Mesenchymal stem cell (in vitro differentiated cells and primary cell): ENCODE measurements at regions not wholly inside any gene's neighbourhood (a gene's known extent, or its start where the extent isn't known, plus 50 kb on each side); places are given as distances from the start of the nearest gene placed in this dataset.
"Not testable (repeated sequence)": the region's sequence is repeated elsewhere in the genome, so short reads cannot be mapped to it uniquely, and the experiment has no call there.

ENCODE experiments used
- DNase-seq: peaks from one replicate; pipeline ENCODE4 v3.0.0-alpha.2; 2013
- H2AFZ ChIP-seq: one replicate; pipeline ENCODE4 v1.6.1; 2013; ENCODE audit warnings: low read depth, mild to moderate bottlenecking, control low read depth, inconsistent platforms, low read length, moderate library complexity
- H2AK5ac ChIP-seq: 2 replicates; pipeline ENCODE4 v1.6.1; 2013; ENCODE audit warnings: low read length, moderate library complexity, mild to moderate bottlenecking, inconsistent platforms; ENCODE audit not compliant: severe bottlenecking
- H2BK120ac ChIP-seq: one replicate; pipeline ENCODE4 v1.6.1; 2013; ENCODE audit warnings: low read depth, mild to moderate bottlenecking, inconsistent platforms, low read length, moderate library complexity
- H2BK12ac ChIP-seq, 2 experiments: one replicate each; pipeline ENCODE4 v1.6.1; 2013; ENCODE audit warnings: inconsistent platforms in 2 of 2, low read length in 2 of 2, mild to moderate bottlenecking in 2 of 2, moderate library complexity in 2 of 2, control low read depth in 1 of 2
- H2BK15ac ChIP-seq: one replicate; pipeline ENCODE4 v1.6.1; 2013; ENCODE audit warnings: mild to moderate bottlenecking, low read depth, inconsistent platforms; ENCODE audit not compliant: poor library complexity, severe bottlenecking
- H2BK5ac ChIP-seq: 2 replicates; pipeline ENCODE4 v1.6.1; 2013; ENCODE audit warnings: low read depth, mild to moderate bottlenecking, low read length, control low read depth, inconsistent platforms; ENCODE audit not compliant: poor library complexity, severe bottlenecking
- H3K14ac ChIP-seq, 2 experiments: one replicate each; pipeline ENCODE4 v1.6.1; 2013; ENCODE audit warnings: inconsistent platforms in 2 of 2, low read length in 2 of 2, control low read depth in 1 of 2, mild to moderate bottlenecking in 1 of 2, moderate library complexity in 1 of 2
- H3K18ac ChIP-seq, 2 experiments: one replicate each; pipeline ENCODE4 v1.6.1; 2013; ENCODE audit warnings: inconsistent platforms in 2 of 2, low read length in 2 of 2, control low read depth in 1 of 2, low read depth in 1 of 2, mild to moderate bottlenecking in 1 of 2
- H3K23ac ChIP-seq, 2 experiments: one replicate each; pipeline ENCODE4 v1.6.1; 2013; ENCODE audit warnings: inconsistent platforms in 2 of 2, low read length in 2 of 2, mild to moderate bottlenecking in 2 of 2, moderate library complexity in 2 of 2, control low read depth in 1 of 2
- H3K27ac ChIP-seq: 2 replicates; pipeline ENCODE4 v1.5.1; 2013; ENCODE audit warnings: mild to moderate bottlenecking, moderate library complexity, low read length, control low read depth, inconsistent platforms; ENCODE audit not compliant: poor library complexity, severe bottlenecking
- H3K27me3 ChIP-seq, 2 experiments: 2 replicates each; pipeline versions ENCODE4 v1.6.1 to v1.7.0; 2013; ENCODE audit warnings: low read length in 2 of 2, mild to moderate bottlenecking in 2 of 2, moderate library complexity in 2 of 2, control low read depth in 1 of 2, inconsistent platforms in 1 of 2; ENCODE audit not compliant: control insufficient read depth in 1 of 2, insufficient read depth in 1 of 2
- H3K36me3 ChIP-seq, 2 experiments: 2 replicates each; pipeline versions ENCODE4 v1.6.1 to v1.7.0; 2013; ENCODE audit warnings: low read length in 2 of 2, control low read depth in 1 of 2, inconsistent platforms in 1 of 2, low read depth in 1 of 2, mild to moderate bottlenecking in 1 of 2; ENCODE audit not compliant: insufficient read depth in 2 of 2, control insufficient read depth in 1 of 2
- H3K4ac ChIP-seq, 2 experiments: one replicate each; pipeline ENCODE4 v1.6.1; 2013; ENCODE audit warnings: inconsistent platforms in 2 of 2, low read length in 2 of 2, mild to moderate bottlenecking in 2 of 2, moderate library complexity in 2 of 2, control low read depth in 1 of 2, low read depth in 1 of 2
- H3K4me1 ChIP-seq: 2 replicates; pipeline ENCODE4 v1.6.1; 2013; ENCODE audit warnings: low read depth, low read length, control low read depth; ENCODE audit not compliant: control insufficient read depth, insufficient read depth
- H3K4me2 ChIP-seq: 2 replicates; pipeline ENCODE4 v1.6.1; 2013; ENCODE audit warnings: low read length, mild to moderate bottlenecking, inconsistent platforms; ENCODE audit not compliant: poor library complexity, severe bottlenecking
- H3K4me3 ChIP-seq, 2 experiments: 2 replicates each; pipeline versions ENCODE4 v1.5.1 to v1.7.0; 2013; ENCODE audit warnings: low read length in 2 of 2, mild to moderate bottlenecking in 2 of 2, control low read depth in 1 of 2, low read depth in 1 of 2; ENCODE audit not compliant: insufficient read depth in 1 of 2
- H3K79me1 ChIP-seq: replicated peaks from 2 replicates; pipeline ENCODE4 v1.6.1; 2013; ENCODE audit warnings: mild to moderate bottlenecking, control low read depth, low read length, inconsistent platforms; ENCODE audit not compliant: poor library complexity, severe bottlenecking
- H3K9ac ChIP-seq: 2 replicates; pipeline ENCODE4 v1.7.0; 2013; ENCODE audit warnings: mild to moderate bottlenecking, low read length, moderate library complexity
- H3K9me3 ChIP-seq: 2 replicates; pipeline ENCODE4 v1.7.0; 2013; ENCODE audit warnings: mild to moderate bottlenecking, low read length; ENCODE audit not compliant: control insufficient read depth
- H4K8ac ChIP-seq: one replicate; pipeline ENCODE4 v1.6.1; 2013; ENCODE audit warnings: inconsistent platforms, mild to moderate bottlenecking, low read length, moderate library complexity
- H4K91ac ChIP-seq: one replicate; pipeline ENCODE4 v1.6.1; 2013; ENCODE audit warnings: mild to moderate bottlenecking, low read length, inconsistent platforms
- WGBS: methylation state at CpG from one replicate; pipeline ENCODE4 v1.1.7; 2013; ENCODE audit warnings: mixed read lengths; 5-methylcytosine and 5-hydroxymethylcytosine counted together

DNA sequence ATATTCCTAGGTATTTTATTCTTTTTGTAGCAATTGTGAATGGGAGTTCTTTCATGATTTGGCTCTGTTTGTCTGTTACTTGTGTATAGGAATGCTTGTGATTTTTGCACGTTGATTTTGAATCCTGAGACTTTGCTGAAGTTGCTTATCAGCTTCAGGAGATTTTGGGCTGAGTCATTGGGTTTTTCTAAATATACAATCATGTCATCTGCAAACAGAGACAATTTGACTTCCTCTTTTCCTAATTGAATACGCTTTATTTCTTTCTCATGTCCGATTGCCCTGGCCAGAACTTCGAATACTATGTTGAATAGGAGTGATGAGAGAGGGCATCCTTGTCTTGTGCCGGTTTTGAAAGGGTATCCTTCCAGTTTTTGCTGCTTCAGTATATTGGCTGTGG lies 234.6 kb upstream of the RASGRP1 start:
- not testable (repeated sequence) for H2BK120ac ChIP-seq, H4K8ac ChIP-seq, H3K18ac ChIP-seq, H2BK5ac ChIP-seq, H2BK15ac ChIP-seq, H2AK5ac ChIP-seq, H4K91ac ChIP-seq, H3K79me1 ChIP-seq, H3K9ac ChIP-seq, H3K4ac ChIP-seq, H2AFZ ChIP-seq, H3K4me3 ChIP-seq, H3K27ac ChIP-seq, DNase-seq, H3K36me3 ChIP-seq, H3K23ac ChIP-seq, H3K14ac ChIP-seq, H2BK12ac ChIP-seq, H3K9me3 ChIP-seq, H3K4me2 ChIP-seq, H3K4me1 ChIP-seq
- peaks cover 0 to 17% of the 10 kb centered on the region in 2 experiments for H3K27me3 ChIP-seq
- 100% methylated on average over 3 of the region's 5 CpGs for WGBS

DNA sequence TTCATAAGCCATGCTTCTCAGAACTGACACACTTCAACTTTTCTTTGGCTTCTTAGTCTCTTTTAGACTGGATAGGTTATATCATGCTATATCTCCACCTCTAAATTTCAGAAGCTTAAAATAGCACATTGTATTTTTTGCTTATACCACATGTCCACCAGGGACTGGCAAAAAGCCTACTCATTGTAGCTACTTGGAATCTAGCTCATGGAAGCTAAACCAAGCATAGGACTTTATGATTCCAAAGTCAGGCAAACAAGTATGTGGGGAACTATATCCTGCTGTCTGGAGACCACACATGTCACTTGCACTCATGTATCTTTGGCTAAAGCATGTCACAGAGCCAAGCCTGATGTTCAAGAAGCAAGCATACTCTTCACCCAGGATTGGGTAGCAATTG lies 245.0 kb upstream of the RASGRP1 start:
- H3K4me2 ChIP-seq: no peak overlapping the region

DNA sequence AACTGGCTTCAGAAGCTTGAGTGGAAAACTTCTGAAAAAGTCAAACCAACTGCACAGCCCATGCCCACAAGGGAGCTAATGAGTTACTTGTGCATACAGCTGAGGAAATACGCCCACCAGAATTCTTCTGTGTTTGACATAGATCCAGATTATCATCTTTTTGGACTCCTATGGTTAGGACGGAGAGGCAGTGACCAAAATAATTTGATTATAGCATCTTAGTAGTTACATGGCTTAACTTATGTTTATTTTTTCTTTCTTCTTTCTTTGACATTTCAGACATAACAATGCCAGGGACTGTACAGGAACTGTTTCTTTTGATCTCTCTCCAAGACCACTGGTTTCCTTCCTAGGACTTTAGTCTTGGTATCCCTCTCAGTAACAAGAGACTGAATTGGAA lies 246.1 kb upstream of the RASGRP1 start:
- 100% methylated on average over 1 of the region's 2 CpGs for WGBS
- Histone ChIP-seq H3K4me1 (no peaks in the 10 kb centered on the region), H3K4me2 (no peak overlapping the region), H2AK5ac (no peak overlapping the region), H3K23ac (no peak overlapping the region), H2BK12ac (no peak overlapping the region), H3K4me3 (no peak overlapping the region), H2AFZ (no peak overlapping the region), H3K18ac (no peak overlapping the region), H3K9me3 (no peaks in the 10 kb centered on the region), H3K4ac (no peak overlapping the region), H3K79me1 (no peaks in the 10 kb centered on the region), H2BK15ac (no peak overlapping the region), H2BK120ac (no peak overlapping the region), H3K14ac (no peak overlapping the region), H2BK5ac (no peak overlapping the region), H3K9ac (no peak overlapping the region), H4K91ac (no peak overlapping the region), H3K27ac (no peak overlapping the region), H4K8ac (no peak overlapping the region), H3K36me3 (no peaks in the 10 kb centered on the region), H3K27me3 (peaks cover 0 to 13% of the 10 kb centered on the region in 2 experiments)
- DNase-seq: no peak

More for the DNA sequence above, 245.0 kb upstream of the RASGRP1 start:
- no peak overlapping the region for H2AK5ac ChIP-seq
- H3K14ac ChIP-seq: no peak overlapping the region
- no peak overlapping the region for H2AFZ ChIP-seq
- no peak overlapping the region for H2BK15ac ChIP-seq
- H2BK5ac ChIP-seq: no peak overlapping the region
- H3K4me3 ChIP-seq: no peak overlapping the region
- no peak overlapping the region for H3K18ac ChIP-seq
- H3K9ac ChIP-seq: no peak overlapping the region
- no peak overlapping the region for H2BK120ac ChIP-seq
- H3K4ac ChIP-seq: peak overlapping the region in 1 of 2 experiments; percentile 24
- H3K9me3 ChIP-seq: no peaks in the 10 kb centered on the region
- no peaks in the 10 kb centered on the region for H3K36me3 ChIP-seq
- no peak for DNase-seq
- H3K23ac ChIP-seq: no peak overlapping the region
- H4K91ac ChIP-seq: no peak overlapping the region
- H3K79me1 ChIP-seq: no peaks in the 10 kb centered on the region
- H3K27ac ChIP-seq: no peak overlapping the region
- H3K4me1 ChIP-seq: no peaks in the 10 kb centered on the region
- H3K27me3 ChIP-seq: peaks cover 0 to 13% of the 10 kb centered on the region in 2 experiments
- no peak overlapping the region for H4K8ac ChIP-seq
- no peak overlapping the region for H2BK12ac ChIP-seq

DNA sequence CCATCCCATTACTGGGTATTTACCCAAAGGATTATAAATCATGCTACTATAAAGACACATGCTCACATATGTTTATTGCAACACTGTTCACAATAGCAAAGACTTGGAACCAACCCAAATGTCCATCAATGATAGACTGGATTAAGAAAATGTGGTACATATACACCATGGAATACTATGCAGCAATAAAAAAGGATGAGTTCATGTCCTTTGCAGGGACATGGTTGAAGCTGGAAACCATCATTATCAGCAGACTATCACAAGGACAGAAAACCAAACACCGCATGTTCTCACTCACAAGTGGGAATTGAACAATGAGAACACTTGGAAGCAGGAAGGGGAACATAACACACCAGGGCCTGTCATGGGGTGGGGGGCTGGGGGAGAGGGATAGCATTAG lies 249.6 kb upstream of the RASGRP1 start:
- not testable (repeated sequence) for H3K4me1 ChIP-seq, H2BK12ac ChIP-seq
- no CpG with 5 or more reads among the region's 1 CpG for WGBS

More for the DNA sequence above, 249.6 kb upstream of the RASGRP1 start:
- not testable (repeated sequence) for DNase-seq, H3K4me2 ChIP-seq, H2AFZ ChIP-seq, H2BK5ac ChIP-seq, H3K23ac ChIP-seq, H3K18ac ChIP-seq, H3K79me1 ChIP-seq, H4K91ac ChIP-seq, H3K4ac ChIP-seq, H2BK15ac ChIP-seq, H2BK120ac ChIP-seq, H3K27ac ChIP-seq, H3K4me3 ChIP-seq, H4K8ac ChIP-seq, H2AK5ac ChIP-seq, H3K9me3 ChIP-seq, H3K36me3 ChIP-seq, H3K9ac ChIP-seq, H3K14ac ChIP-seq
- H3K27me3 ChIP-seq: peaks cover 0 to 13% of the 10 kb centered on the region in 2 experiments
